UCSD-AML1 (cell line): ENCODE measurements at regions not wholly inside any gene's neighbourhood (a gene's known extent, or its start where the extent isn't known, plus 50 kb on each side); places are given as distances from the start of the nearest gene placed in this dataset.
A peak's percentile ranks its signal among the peaks of the same experiment; 100 is the strongest.
"Not testable (repeated sequence)": the region's sequence is repeated elsewhere in the genome, so short reads cannot be mapped to it uniquely, and the experiment has no call there.

Source experiments
- DNase-seq: peaks from one replicate; lab custom pipeline; 2025; ENCODE audit not compliant: unreplicated experiment; lab: John Stamatoyannopoulos, UW

- no peak for DNase-seq
Observed at GRCh38 chr6:145132709-145133108, 602.6 kb downstream of the EPM2A start.

- DNase-seq = no peak
Observed at GRCh38 chr6:145135702-145136101, 599.6 kb downstream of the EPM2A start.

DNA sequence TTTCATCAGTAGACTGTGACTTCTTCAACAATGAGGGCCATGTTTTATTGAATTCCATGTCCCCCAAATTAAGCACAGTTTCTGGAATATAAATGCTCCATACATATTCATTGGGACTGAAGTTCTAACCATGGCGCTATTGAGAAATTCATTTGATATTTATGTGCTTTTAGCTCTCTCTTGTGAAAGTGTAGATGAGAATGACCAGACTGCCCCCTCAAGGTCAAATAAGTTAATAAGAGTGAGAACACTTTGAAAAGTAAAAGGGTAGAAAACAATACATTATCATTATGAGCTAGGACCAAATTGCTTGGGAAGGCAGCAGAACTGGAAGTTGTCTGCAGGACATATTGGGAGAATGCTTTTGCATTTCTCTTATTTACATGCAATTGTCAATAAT lies 597.9 kb downstream of the EPM2A start:
- no peak for DNase-seq

- no peak for DNase-seq
Observed at GRCh38 chr6:145138469-145139139, 596.7 kb downstream of the EPM2A start.

- no peak for DNase-seq
Observed at GRCh38 chr6:145139140-145139850, 596.0 kb downstream of the EPM2A start.

DNA sequence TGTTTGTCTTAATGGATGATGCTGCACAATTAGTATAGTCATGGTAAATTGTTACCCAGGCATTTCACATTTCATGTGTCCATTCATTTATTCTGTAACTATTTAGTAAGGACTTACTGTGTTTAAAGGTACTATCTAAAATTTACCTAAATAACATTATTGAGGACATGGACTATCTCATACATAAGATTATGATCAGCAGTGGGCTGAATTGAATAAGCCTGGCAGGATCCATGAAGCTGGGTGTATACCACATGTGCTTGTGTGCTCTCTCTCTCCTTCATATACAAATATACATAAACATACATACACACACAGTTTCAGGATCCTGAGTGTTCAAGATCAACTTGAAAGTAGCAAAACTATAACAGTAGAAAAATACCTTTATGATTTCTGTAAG lies 595.4 kb downstream of the EPM2A start:
- DNase-seq = no peak

- no peak for DNase-seq
Observed at GRCh38 chr6:145141572-145141971, 593.7 kb downstream of the EPM2A start.

- no peak for DNase-seq
Observed at GRCh38 chr6:145142958-145143357, 592.4 kb downstream of the EPM2A start.

DNA sequence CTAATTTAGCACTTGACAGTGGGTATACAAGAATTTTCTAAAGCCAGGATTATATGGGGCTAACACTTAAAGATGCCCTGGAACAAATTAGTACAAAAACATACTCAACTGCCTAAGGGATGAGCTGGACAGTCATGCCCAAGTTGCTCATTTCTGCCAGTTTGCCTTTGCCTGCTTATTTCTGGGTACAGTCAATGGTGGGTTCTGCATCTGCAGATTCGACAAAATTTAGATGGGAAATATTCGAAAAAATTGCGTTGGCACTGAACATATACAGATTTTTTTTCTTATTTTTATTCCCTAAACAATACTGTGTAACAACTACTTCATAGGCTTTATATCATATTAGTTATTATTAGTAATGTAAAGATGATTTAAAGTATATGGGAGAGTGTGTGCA lies 591.9 kb downstream of the EPM2A start:
- no peak for DNase-seq

DNA sequence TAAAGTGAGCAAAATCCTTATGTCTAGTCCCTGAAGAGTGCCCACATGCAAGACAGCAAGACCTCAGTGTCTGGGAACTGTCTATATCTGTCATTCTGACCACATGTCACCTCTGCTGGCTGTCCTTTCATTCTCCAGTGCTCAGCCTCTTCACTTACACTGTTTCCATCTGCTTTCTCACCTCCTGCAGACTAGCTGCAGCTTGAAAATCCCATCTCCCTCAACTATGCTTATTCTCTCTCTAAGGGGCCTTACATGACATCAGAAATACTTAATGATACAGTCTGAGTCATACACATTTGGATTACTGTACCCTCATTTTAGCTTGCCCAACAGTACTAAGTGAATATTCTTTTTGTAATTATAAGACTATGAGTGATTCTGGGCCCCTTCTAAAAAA lies 587.8 kb downstream of the EPM2A start:
- no peak for DNase-seq

GRCh38 chr6:145147981-145148749 lies 587.2 kb downstream of the EPM2A start:
- DNase-seq = peak; percentile 7

- DNase-seq = no peak
Observed at GRCh38 chr6:145148776-145149175, 586.5 kb downstream of the EPM2A start.

DNA sequence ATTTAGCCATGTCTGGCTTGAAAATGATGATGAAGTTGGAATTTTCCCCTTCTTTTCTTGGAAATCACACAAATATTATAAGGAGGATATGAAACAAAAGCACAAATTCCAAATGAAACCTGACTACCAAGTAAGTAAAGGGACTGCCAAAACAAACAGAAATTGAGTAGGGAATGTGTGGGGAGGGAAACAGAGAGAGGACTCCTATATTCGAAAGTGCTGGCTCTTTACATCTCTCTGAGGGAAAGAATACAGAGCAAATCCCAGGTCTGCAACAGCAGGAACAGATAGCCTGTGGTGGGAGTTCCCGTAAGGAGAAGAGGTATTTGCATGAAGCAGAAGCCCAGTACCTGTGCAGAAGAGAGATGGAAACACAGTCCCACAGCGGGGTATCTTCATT lies 583.7 kb downstream of the EPM2A start:
- no peak for DNase-seq

- DNase-seq = no peak
Observed at GRCh38 chr6:145153495-145153894, 581.8 kb downstream of the EPM2A start.

GRCh38 chr6:145155411-145155810 lies 579.9 kb downstream of the EPM2A start:
- DNase-seq = no peak

- no peak for DNase-seq
Observed at GRCh38 chr6:145155873-145156782, 579.2 kb downstream of the EPM2A start.

DNA sequence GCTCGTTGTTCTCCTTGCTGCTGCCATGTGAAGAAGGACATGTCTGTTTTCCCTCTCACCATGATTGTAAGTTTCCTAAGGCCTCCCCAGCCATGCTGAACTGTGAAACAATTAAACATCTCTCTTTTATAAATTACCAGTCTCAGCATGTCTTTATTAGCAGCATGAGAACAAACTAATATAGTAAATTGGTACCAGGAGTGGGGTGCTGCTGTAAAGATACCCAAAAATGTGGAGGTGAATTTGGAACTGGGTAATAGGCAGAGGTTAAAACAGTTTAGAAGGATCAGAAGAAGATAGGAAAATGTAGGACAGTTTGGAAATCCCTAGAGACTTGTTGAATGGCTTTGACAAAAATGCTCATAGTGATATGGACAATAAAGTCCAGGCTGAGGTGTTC lies 576.7 kb downstream of the EPM2A start:
- DNase-seq = not testable (repeated sequence)

- DNase-seq = no peak
Observed at GRCh38 chr6:145159921-145160320, 575.4 kb downstream of the EPM2A start.

GRCh38 chr6:145161501-145161900 lies 573.8 kb downstream of the EPM2A start:
- no peak for DNase-seq

DNA sequence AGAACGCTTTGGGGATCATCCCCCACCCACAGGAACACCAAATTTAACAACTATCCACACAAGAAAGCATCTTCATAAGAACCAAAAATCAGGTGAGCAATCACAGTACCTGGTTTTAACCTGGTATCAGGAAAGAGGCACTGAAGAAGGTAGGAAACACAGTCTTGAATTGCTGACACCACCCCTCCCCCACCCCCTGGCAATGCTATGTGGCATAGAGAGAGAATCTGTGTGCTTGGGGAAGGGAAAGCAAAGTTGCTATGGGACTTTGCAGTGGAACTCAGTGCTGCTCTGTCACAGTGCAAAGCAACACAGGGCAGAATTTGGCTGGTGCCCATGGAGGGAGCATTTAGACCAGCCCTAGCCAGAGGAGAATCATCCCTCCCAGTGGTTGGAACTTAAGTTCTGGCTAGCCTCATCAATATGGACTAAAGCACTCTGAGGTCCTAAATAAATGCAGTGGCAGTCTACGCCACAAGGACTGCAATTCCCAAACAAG lies 565.5 kb downstream of the EPM2A start:
- no peak for DNase-seq

DNA sequence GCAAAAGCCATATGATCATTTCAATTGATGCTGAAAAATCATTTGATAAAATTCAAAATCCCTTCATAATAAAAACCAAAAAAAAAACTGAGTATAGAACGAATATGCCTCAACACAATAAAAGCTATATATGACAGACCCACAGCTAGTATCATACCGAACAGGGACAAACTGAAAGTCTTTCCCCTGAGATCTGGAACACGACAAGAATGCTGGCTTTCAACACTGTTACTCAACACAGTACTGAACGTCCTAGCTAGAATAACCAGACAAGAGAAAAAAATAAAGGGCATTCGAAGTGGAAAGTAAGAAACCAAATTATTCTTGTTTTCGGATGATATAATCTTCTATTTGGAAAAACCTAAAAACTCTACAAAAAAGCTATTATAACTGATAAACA lies 559.9 kb downstream of the EPM2A start:
- no peak for DNase-seq
